H1 (cell line): ENCODE measurements at regions not wholly inside any gene's neighbourhood (a gene's known extent, or its start where the extent isn't known, plus 50 kb on each side); places are given as distances from the start of the nearest gene placed in this dataset.

Source experiments
- ASH2L ChIP-seq: fragments of 200-600, 300-600 bp; sonication (generic); IDR thresholded peaks from one replicate; pipeline ENCODE4 v1.7.1; 2017; ENCODE audit warnings: low read length
- MAFK ChIP-seq: IDR thresholded peaks from 2 replicates; pipeline ENCODE4 v1.6.1; 2012; ENCODE audit warnings: low read depth, mild to moderate bottlenecking, improper control_type of control experiment, low read length
- PHF8 ChIP-seq: fragments of 200-600 bp; sonication (generic); conservative IDR thresholded peaks from 2 replicates; pipeline ENCODE4 v1.7.1; 2012; ENCODE audit warnings: low read depth, mild to moderate bottlenecking, inconsistent platforms, low read length, moderate library complexity
- RXRA ChIP-seq: IDR thresholded peaks from 2 replicates; pipeline ENCODE4 v1.6.1; 2011; ENCODE audit warnings: low read depth, mild to moderate bottlenecking, low read length, moderate library complexity; ENCODE audit not compliant: insufficient read depth
- TF ChIP-seq, protein P1 (sequence below): fragments of 300-600 bp; sonication (generic); IDR thresholded peaks from 2 replicates; pipeline ENCODE4 v1.7.1; 2012; ENCODE audit warnings: low read length, moderate library complexity, mild to moderate bottlenecking, inconsistent platforms; ENCODE audit not compliant: insufficient replicate concordance
- TF ChIP-seq, protein P2 (sequence below): IDR thresholded peaks from 2 replicates; pipeline ENCODE4 v1.6.1; 2012; ENCODE audit warnings: inconsistent platforms

- TF ChIP-seq, protein P1, sequence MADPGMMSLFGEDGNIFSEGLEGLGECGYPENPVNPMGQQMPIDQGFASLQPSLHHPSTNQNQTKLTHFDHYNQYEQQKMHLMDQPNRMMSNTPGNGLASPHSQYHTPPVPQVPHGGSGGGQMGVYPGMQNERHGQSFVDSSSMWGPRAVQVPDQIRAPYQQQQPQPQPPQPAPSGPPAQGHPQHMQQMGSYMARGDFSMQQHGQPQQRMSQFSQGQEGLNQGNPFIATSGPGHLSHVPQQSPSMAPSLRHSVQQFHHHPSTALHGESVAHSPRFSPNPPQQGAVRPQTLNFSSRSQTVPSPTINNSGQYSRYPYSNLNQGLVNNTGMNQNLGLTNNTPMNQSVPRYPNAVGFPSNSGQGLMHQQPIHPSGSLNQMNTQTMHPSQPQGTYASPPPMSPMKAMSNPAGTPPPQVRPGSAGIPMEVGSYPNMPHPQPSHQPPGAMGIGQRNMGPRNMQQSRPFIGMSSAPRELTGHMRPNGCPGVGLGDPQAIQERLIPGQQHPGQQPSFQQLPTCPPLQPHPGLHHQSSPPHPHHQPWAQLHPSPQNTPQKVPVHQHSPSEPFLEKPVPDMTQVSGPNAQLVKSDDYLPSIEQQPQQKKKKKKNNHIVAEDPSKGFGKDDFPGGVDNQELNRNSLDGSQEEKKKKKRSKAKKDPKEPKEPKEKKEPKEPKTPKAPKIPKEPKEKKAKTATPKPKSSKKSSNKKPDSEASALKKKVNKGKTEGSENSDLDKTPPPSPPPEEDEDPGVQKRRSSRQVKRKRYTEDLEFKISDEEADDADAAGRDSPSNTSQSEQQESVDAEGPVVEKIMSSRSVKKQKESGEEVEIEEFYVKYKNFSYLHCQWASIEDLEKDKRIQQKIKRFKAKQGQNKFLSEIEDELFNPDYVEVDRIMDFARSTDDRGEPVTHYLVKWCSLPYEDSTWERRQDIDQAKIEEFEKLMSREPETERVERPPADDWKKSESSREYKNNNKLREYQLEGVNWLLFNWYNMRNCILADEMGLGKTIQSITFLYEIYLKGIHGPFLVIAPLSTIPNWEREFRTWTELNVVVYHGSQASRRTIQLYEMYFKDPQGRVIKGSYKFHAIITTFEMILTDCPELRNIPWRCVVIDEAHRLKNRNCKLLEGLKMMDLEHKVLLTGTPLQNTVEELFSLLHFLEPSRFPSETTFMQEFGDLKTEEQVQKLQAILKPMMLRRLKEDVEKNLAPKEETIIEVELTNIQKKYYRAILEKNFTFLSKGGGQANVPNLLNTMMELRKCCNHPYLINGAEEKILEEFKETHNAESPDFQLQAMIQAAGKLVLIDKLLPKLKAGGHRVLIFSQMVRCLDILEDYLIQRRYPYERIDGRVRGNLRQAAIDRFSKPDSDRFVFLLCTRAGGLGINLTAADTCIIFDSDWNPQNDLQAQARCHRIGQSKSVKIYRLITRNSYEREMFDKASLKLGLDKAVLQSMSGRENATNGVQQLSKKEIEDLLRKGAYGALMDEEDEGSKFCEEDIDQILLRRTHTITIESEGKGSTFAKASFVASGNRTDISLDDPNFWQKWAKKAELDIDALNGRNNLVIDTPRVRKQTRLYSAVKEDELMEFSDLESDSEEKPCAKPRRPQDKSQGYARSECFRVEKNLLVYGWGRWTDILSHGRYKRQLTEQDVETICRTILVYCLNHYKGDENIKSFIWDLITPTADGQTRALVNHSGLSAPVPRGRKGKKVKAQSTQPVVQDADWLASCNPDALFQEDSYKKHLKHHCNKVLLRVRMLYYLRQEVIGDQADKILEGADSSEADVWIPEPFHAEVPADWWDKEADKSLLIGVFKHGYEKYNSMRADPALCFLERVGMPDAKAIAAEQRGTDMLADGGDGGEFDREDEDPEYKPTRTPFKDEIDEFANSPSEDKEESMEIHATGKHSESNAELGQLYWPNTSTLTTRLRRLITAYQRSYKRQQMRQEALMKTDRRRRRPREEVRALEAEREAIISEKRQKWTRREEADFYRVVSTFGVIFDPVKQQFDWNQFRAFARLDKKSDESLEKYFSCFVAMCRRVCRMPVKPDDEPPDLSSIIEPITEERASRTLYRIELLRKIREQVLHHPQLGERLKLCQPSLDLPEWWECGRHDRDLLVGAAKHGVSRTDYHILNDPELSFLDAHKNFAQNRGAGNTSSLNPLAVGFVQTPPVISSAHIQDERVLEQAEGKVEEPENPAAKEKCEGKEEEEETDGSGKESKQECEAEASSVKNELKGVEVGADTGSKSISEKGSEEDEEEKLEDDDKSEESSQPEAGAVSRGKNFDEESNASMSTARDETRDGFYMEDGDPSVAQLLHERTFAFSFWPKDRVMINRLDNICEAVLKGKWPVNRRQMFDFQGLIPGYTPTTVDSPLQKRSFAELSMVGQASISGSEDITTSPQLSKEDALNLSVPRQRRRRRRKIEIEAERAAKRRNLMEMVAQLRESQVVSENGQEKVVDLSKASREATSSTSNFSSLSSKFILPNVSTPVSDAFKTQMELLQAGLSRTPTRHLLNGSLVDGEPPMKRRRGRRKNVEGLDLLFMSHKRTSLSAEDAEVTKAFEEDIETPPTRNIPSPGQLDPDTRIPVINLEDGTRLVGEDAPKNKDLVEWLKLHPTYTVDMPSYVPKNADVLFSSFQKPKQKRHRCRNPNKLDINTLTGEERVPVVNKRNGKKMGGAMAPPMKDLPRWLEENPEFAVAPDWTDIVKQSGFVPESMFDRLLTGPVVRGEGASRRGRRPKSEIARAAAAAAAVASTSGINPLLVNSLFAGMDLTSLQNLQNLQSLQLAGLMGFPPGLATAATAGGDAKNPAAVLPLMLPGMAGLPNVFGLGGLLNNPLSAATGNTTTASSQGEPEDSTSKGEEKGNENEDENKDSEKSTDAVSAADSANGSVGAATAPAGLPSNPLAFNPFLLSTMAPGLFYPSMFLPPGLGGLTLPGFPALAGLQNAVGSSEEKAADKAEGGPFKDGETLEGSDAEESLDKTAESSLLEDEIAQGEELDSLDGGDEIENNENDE, result no peak
- TF ChIP-seq, protein P2, sequence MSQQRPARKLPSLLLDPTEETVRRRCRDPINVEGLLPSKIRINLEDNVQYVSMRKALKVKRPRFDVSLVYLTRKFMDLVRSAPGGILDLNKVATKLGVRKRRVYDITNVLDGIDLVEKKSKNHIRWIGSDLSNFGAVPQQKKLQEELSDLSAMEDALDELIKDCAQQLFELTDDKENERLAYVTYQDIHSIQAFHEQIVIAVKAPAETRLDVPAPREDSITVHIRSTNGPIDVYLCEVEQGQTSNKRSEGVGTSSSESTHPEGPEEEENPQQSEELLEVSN, result no peak
- no peak for TF ChIP-seq MAFK
- TF ChIP-seq ASH2L, result no peak
- TF ChIP-seq PHF8, result no peak
- no peak for TF ChIP-seq RXRA
- TF ChIP-seq, all 59 proteins: peak for 0
Measured at GRCh38 chr16:64459821-64460220, 662.0 kb downstream of the CDH11 start (continued).
